ENCODE measurements at regions not wholly inside any gene's neighbourhood (a gene's known extent, or its start where the extent isn't known, plus 50 kb on each side); places are given as distances from the start of the nearest gene placed in this dataset.

GRCh38 chr2:79370976-79371538, 141.8 kb upstream of the CTNNA2 start:
- no peak for TF ChIP-seq CTCF (IDR thresholded peaks at IDR 0.05)
- WGBS (ENCODE audit: insufficient coverage), result 52% methylated on average over 8 of the region's 8 CpGs
- peaks cover 7% of the 10 kb centered on the region for H3K36me3 Mint-ChIP-seq
- intact Hi-C loops (cut with micrococcal nuclease), result no loop called here
- Histone ChIP-seq H3K4me1 (ENCODE audit: control insufficient read depth, insufficient read depth, low read length) (no peaks in the 10 kb centered on the region), H3K27me3 (ENCODE audit: control insufficient read depth, insufficient read depth, low read length) (no peaks in the 10 kb centered on the region), H3K36me3 (ENCODE audit: control insufficient read depth, insufficient read depth, low read length) (no peaks in the 10 kb centered on the region), H3K4me3 (ENCODE audit: low read length) (no peak overlapping the region), H3K27ac (ENCODE audit: low read length) (no peak overlapping the region), H3K9me3 (ENCODE audit: control insufficient read depth, insufficient read depth, low read length) (peaks cover 4% of the 10 kb centered on the region)
- H3K4me3 Mint-ChIP-seq, result no peak overlapping the region
- peaks cover 16 to 18% of the 10 kb centered on the region in 2 donors for H3K9me3 Mint-ChIP-seq
- H3K27ac Mint-ChIP-seq, result no peak overlapping the region
- DNase-seq, result no peak
- H3K4me1 Mint-ChIP-seq, result no peaks in the 10 kb centered on the region
- H3K27me3 Mint-ChIP-seq (ENCODE audit: low read depth in 2 of 2), result no peaks in the 10 kb centered on the region
- no peak for ATAC-seq

GRCh38 chr2:79369127-79369526, 143.7 kb upstream of the CTNNA2 start:
- Mint-ChIP-seq H3K9me3 (peaks cover 10 to 12% of the 10 kb centered on the region in 2 donors), H3K27me3 (ENCODE audit: low read depth in 2 of 2) (no peaks in the 10 kb centered on the region), H3K4me3 (no peak overlapping the region), H3K36me3 (no peaks in the 10 kb centered on the region), H3K4me1 (no peaks in the 10 kb centered on the region), H3K27ac (no peak overlapping the region)
- peaks cover 4% of the 10 kb centered on the region for H3K9me3 ChIP-seq (ENCODE audit: control insufficient read depth, insufficient read depth, low read length)
- ATAC-seq (no peak), DNase-seq (no peak)
- no peaks in the 10 kb centered on the region for H3K4me1 ChIP-seq (ENCODE audit: control insufficient read depth, insufficient read depth, low read length)
- 84% methylated on average over 9 of the region's 9 CpGs for WGBS (ENCODE audit: insufficient coverage)
- H3K4me3 ChIP-seq (ENCODE audit: low read length), result no peak overlapping the region
- TF ChIP-seq CTCF (IDR thresholded peaks at IDR 0.05), result no peak
- no peaks in the 10 kb centered on the region for H3K27me3 ChIP-seq (ENCODE audit: control insufficient read depth, insufficient read depth, low read length)
- intact Hi-C loops (cut with micrococcal nuclease), result no loop called here
- no peaks in the 10 kb centered on the region for H3K36me3 ChIP-seq (ENCODE audit: control insufficient read depth, insufficient read depth, low read length)
- no peak overlapping the region for H3K27ac ChIP-seq (ENCODE audit: low read length)

- no peak overlapping the region for H3K4me3 ChIP-seq (ENCODE audit: low read length)
- Mint-ChIP-seq H3K4me3 (no peak overlapping the region), H3K36me3 (no peaks in the 10 kb centered on the region), H3K27me3 (ENCODE audit: low read depth in 2 of 2) (no peaks in the 10 kb centered on the region), H3K9me3 (peaks cover 10 to 12% of the 10 kb centered on the region in 2 donors), H3K27ac (no peak overlapping the region), H3K4me1 (no peaks in the 10 kb centered on the region)
- WGBS (ENCODE audit: insufficient coverage), result 71% methylated on average over 5 of the region's 5 CpGs
- DNase-seq (no peak), ATAC-seq (no peak)
- H3K27me3 ChIP-seq (ENCODE audit: control insufficient read depth, insufficient read depth, low read length), result no peaks in the 10 kb centered on the region
- intact Hi-C loops (cut with micrococcal nuclease), result no loop called here
- no peak for TF ChIP-seq CTCF (IDR thresholded peaks at IDR 0.05)
- H3K36me3 ChIP-seq (ENCODE audit: control insufficient read depth, insufficient read depth, low read length), result no peaks in the 10 kb centered on the region
- H3K27ac ChIP-seq (ENCODE audit: low read length), result no peak overlapping the region
- H3K4me1 ChIP-seq (ENCODE audit: control insufficient read depth, insufficient read depth, low read length), result no peaks in the 10 kb centered on the region
- H3K9me3 ChIP-seq (ENCODE audit: control insufficient read depth, insufficient read depth, low read length), result peaks cover 4% of the 10 kb centered on the region
Observed at GRCh38 chr2:79368116-79368630, 144.7 kb upstream of the CTNNA2 start.

GRCh38 chr2:79359419-79359818, 153.4 kb upstream of the CTNNA2 start:
- H3K36me3 ChIP-seq (ENCODE audit: control insufficient read depth, insufficient read depth, low read length), result no peaks in the 10 kb centered on the region
- no peak for TF ChIP-seq CTCF (IDR thresholded peaks at IDR 0.05)
- ATAC-seq (no peak), DNase-seq (no peak)
- peaks cover 12 to 13% of the 10 kb centered on the region in 2 donors for H3K9me3 Mint-ChIP-seq
- peaks cover 2% of the 10 kb centered on the region for H3K9me3 ChIP-seq (ENCODE audit: control insufficient read depth, insufficient read depth, low read length)
- H3K4me1 Mint-ChIP-seq, result no peaks in the 10 kb centered on the region
- no peaks in the 10 kb centered on the region for H3K27me3 ChIP-seq (ENCODE audit: control insufficient read depth, insufficient read depth, low read length)
- intact Hi-C loops (cut with micrococcal nuclease), result no loop called here
- H3K4me1 ChIP-seq (ENCODE audit: control insufficient read depth, insufficient read depth, low read length), result no peaks in the 10 kb centered on the region
- no peak overlapping the region for H3K27ac Mint-ChIP-seq
- no peaks in the 10 kb centered on the region for H3K27me3 Mint-ChIP-seq (ENCODE audit: low read depth in 2 of 2)
- peaks cover 1% of the 10 kb centered on the region for H3K36me3 Mint-ChIP-seq
- 67% methylated on average over 1 of the region's 2 CpGs for WGBS (ENCODE audit: insufficient coverage)
- H3K4me3 ChIP-seq (ENCODE audit: low read length), result no peak overlapping the region
- H3K4me3 Mint-ChIP-seq, result no peak overlapping the region
- no peak overlapping the region for H3K27ac ChIP-seq (ENCODE audit: low read length)
